GM12864 (cell line): ENCODE measurements at regions not wholly inside any gene's neighbourhood (a gene's known extent, or its start where the extent isn't known, plus 50 kb on each side); places are given as distances from the start of the nearest gene placed in this dataset.

Experiments
- DNase-seq: peaks from one replicate; pipeline ENCODE4 v3.0.0-alpha.2; 2011; ENCODE audit warnings: low read depth
- H3K4me3 ChIP-seq: 2 replicates; pipeline ENCODE4 v1.5.1; 2011; ENCODE audit warnings: mild to moderate bottlenecking, low read depth, low read length, control low read depth
- CTCF ChIP-seq: IDR thresholded peaks from 2 replicates; pipeline ENCODE4 v1.5.1; 2011; ENCODE audit warnings: low read depth, mild to moderate bottlenecking, moderate library complexity, low read length, control low read depth, inconsistent platforms; ENCODE audit errors: missing control alignments

- no peak overlapping the region for H3K4me3 ChIP-seq
- no peak for DNase-seq
- no peak for TF ChIP-seq CTCF
Observed at GRCh38 chr15:46251903-46252302, 617.1 kb downstream of the SQOR start.

GRCh38 chr15:46258056-46258455 lies 623.2 kb downstream of the SQOR start:
- no peak overlapping the region for H3K4me3 ChIP-seq
- TF ChIP-seq CTCF = no peak
- DNase-seq = no peak

- DNase-seq = no peak
- no peak overlapping the region for H3K4me3 ChIP-seq
- no peak for TF ChIP-seq CTCF
Observed at GRCh38 chr15:46260937-46261336, 626.1 kb downstream of the SQOR start.

- no peak for TF ChIP-seq CTCF
- H3K4me3 ChIP-seq = no peak overlapping the region
- no peak for DNase-seq
Observed at GRCh38 chr15:46265664-46266347, 631.0 kb downstream of the SQOR start.

- H3K4me3 ChIP-seq = no peak overlapping the region
- TF ChIP-seq CTCF = no peak
- no peak for DNase-seq
Observed at GRCh38 chr15:46266661-46267060, 631.8 kb downstream of the SQOR start.

GRCh38 chr15:46270481-46271147 lies 635.8 kb downstream of the SQOR start:
- no peak overlapping the region for H3K4me3 ChIP-seq
- no peak for DNase-seq
- no peak for TF ChIP-seq CTCF

- no peak overlapping the region for H3K4me3 ChIP-seq
- DNase-seq = no peak
- TF ChIP-seq CTCF = no peak
Observed at GRCh38 chr15:46275701-46276100, 640.9 kb downstream of the SQOR start.
